ENCODE measurements at regions not wholly inside any gene's neighbourhood (a gene's known extent, or its start where the extent isn't known, plus 50 kb on each side); places are given as distances from the start of the nearest gene placed in this dataset.
"Not testable (repeated sequence)": the region's sequence is repeated elsewhere in the genome, so short reads cannot be mapped to it uniquely, and the experiment has no call there.

DNA sequence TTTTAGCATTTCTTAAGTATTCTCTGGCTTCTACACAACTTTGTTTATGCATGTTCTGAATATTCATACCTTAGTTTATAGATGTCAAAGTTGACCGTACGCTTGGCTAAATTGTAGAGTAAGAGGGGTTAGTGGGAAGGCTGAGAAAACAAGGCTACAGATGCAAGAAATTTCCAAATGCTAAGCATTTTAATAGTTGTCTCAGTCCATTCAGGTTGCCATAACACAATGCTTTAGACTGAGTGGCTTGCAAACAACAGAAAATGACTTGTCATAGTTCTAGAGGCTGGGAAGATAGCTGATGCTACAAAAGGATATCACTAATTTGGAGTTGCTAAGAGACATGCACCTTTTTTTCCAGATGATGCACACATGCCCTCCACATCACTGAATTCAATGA is 53.0 kb upstream of the C1QTNF3 start:
- not testable (repeated sequence) for H3K4me3 ChIP-seq (ENCODE audit: low read length in 2 of 2)
- no CpG with 5 or more reads among the region's 2 CpGs for WGBS, 2 donors

DNA sequence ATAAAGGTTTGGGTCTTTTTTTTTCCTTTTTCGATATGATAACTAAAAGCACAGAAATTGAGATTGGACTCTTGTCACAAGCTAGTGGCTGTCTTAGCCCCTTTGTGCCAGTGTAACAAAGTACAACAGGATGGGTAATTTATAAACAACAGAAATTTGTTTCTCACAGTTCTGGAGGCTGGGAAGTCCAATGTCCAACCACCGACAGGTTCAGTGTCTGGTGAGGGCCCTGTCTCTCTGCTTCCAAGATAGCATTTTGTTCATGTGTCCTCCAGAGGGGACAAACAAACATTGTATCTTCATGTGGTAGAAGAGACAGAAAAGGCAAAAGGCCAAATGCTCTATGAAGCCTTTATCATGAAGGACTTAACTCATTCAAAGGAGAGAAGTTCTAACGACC is 56.9 kb upstream of the C1QTNF3 start:
- H3K4me1 ChIP-seq (ENCODE audit: control insufficient read depth in 1 of 2, insufficient read depth in 2 of 2, low read length in 2 of 2); ATAC-seq (ENCODE audit: low FRiP score); DNase-seq; H3K4me3 ChIP-seq (ENCODE audit: low read length in 2 of 2); H3K27me3 ChIP-seq (ENCODE audit: control insufficient read depth in 1 of 2, insufficient read depth in 2 of 2, low read length in 1 of 2); H3K9me3 ChIP-seq (ENCODE audit: control insufficient read depth, low read length); intact Hi-C loops (cut with DNase I); H3K27ac ChIP-seq (ENCODE audit: low read depth in 1 of 2, low read length in 2 of 2); H3K36me3 ChIP-seq (ENCODE audit: control insufficient read depth in 1 of 2, insufficient read depth in 2 of 2, low read length in 1 of 2): not testable (repeated sequence)
- 95 to 100% methylated on average over 1 to 3 of the region's 3 CpGs for WGBS, 2 donors

More for the DNA sequence above, 53.0 kb upstream of the C1QTNF3 start:
- H3K27ac ChIP-seq (ENCODE audit: low read depth in 1 of 2, low read length in 2 of 2); intact Hi-C loops (cut with DNase I); H3K36me3 ChIP-seq (ENCODE audit: control insufficient read depth in 1 of 2, insufficient read depth in 2 of 2, low read length in 1 of 2); ATAC-seq (ENCODE audit: low FRiP score); H3K9me3 ChIP-seq (ENCODE audit: control insufficient read depth, low read length); H3K27me3 ChIP-seq (ENCODE audit: control insufficient read depth in 1 of 2, insufficient read depth in 2 of 2, low read length in 1 of 2); H3K4me1 ChIP-seq (ENCODE audit: control insufficient read depth in 1 of 2, insufficient read depth in 2 of 2, low read length in 2 of 2); DNase-seq: not testable (repeated sequence)

DNA sequence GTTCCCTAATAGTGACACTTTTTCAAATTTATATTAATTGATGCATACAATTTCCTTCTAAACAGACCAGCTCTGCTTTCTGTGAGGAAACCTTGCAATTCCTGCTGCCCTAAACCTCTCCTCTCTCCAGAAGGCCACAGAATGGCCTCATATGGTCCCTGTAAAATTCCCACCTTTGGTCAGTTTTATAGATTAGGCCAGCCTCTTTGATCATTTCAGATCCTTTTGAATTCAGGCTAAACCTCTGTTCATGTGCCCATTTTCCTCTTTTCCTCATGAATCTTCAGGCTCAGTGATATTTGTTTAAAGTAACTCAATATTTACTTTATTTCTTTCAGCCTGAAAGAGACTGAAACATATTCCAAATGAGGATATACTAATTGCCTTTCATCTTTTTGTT is 58.6 kb upstream of the C1QTNF3 start:
- intact Hi-C loops (cut with DNase I); H3K4me3 ChIP-seq (ENCODE audit: low read length in 2 of 2); H3K4me1 ChIP-seq (ENCODE audit: control insufficient read depth in 1 of 2, insufficient read depth in 2 of 2, low read length in 2 of 2); H3K36me3 ChIP-seq (ENCODE audit: control insufficient read depth in 1 of 2, insufficient read depth in 2 of 2, low read length in 1 of 2); H3K27ac ChIP-seq (ENCODE audit: low read depth in 1 of 2, low read length in 2 of 2); ATAC-seq (ENCODE audit: low FRiP score); DNase-seq; H3K27me3 ChIP-seq (ENCODE audit: control insufficient read depth in 1 of 2, insufficient read depth in 2 of 2, low read length in 1 of 2); H3K9me3 ChIP-seq (ENCODE audit: control insufficient read depth, low read length): not testable (repeated sequence)

DNA sequence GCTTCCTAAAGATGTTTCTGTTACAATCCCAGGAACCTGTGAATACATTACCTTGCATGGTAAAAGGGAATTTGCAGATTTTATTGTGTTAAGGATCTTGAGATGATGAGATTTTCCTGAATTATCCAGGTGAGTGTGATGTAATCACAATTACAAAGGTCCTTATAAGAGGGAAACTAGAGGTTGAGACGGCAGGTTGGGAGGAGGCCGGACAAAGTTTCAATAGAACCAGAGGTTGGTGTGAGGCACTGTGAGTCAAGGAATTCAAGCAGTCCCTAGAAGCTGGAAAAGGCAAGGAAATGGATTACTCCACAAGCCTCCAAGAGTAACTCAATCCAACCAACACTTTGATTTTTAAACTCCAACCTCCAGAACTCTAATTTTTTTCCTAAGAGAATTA is 65.9 kb upstream of the C1QTNF3 start:
- DNase-seq; H3K27me3 ChIP-seq (ENCODE audit: control insufficient read depth in 1 of 2, insufficient read depth in 2 of 2, low read length in 1 of 2); H3K4me3 ChIP-seq (ENCODE audit: low read length in 2 of 2); H3K4me1 ChIP-seq (ENCODE audit: control insufficient read depth in 1 of 2, insufficient read depth in 2 of 2, low read length in 2 of 2); ATAC-seq (ENCODE audit: low FRiP score); H3K36me3 ChIP-seq (ENCODE audit: control insufficient read depth in 1 of 2, insufficient read depth in 2 of 2, low read length in 1 of 2); intact Hi-C loops (cut with DNase I); H3K27ac ChIP-seq (ENCODE audit: low read depth in 1 of 2, low read length in 2 of 2); H3K9me3 ChIP-seq (ENCODE audit: control insufficient read depth, low read length): not testable (repeated sequence)
- 67% methylated on average over 1 of the region's 2 CpGs; no CpG with 5 or more reads in 1 of the 2 donors for WGBS, 2 donors

DNA sequence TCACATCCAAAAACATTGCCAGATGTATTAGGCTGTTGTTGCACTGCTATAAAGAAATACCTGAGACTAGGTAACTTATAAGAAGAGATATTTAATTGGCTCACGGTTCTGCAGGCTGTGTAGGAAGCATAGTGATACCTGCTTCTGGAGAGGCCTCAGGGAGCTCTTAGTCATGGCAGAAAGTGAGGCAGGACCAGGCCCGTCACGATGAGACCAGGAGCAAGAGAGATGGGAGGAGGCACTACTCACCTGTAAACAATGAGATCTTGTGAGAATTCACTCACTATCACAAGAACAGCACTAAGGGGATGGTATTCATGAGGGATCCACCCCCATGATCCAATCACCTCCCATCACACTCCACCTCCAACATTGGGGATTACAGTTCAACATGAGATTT is 81.3 kb upstream of the C1QTNF3 start:
- WGBS, 2 donors = 90 to 92% methylated on average over 3 of the region's 3 CpGs
- H3K9me3 ChIP-seq (ENCODE audit: control insufficient read depth, low read length); H3K4me1 ChIP-seq (ENCODE audit: control insufficient read depth in 1 of 2, insufficient read depth in 2 of 2, low read length in 2 of 2); H3K4me3 ChIP-seq (ENCODE audit: low read length in 2 of 2); intact Hi-C loops (cut with DNase I); ATAC-seq (ENCODE audit: low FRiP score); DNase-seq; H3K27ac ChIP-seq (ENCODE audit: low read depth in 1 of 2, low read length in 2 of 2); H3K36me3 ChIP-seq (ENCODE audit: control insufficient read depth in 1 of 2, insufficient read depth in 2 of 2, low read length in 1 of 2); H3K27me3 ChIP-seq (ENCODE audit: control insufficient read depth in 1 of 2, insufficient read depth in 2 of 2, low read length in 1 of 2): not testable (repeated sequence)

DNA sequence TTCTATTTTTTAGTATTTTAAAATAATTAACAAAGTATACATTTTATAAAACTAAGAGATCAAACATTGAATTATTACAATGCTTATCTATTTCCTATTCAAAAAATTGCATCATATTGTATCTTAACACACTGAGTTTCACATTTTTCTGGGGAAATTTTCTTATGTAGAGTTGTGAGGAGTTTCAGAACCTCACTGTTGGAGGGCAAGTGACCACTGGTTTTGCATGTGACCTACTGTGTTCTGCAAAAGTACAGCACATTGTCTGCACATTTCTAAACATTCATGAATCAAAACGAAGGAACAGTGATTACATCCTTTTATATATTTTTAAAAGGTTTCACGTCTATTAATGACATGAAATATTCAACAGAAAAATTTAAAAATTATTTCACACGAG is 82.3 kb upstream of the C1QTNF3 start:
- H3K36me3 ChIP-seq (ENCODE audit: control insufficient read depth in 1 of 2, insufficient read depth in 2 of 2, low read length in 1 of 2); H3K9me3 ChIP-seq (ENCODE audit: control insufficient read depth, low read length); DNase-seq; H3K27ac ChIP-seq (ENCODE audit: low read depth in 1 of 2, low read length in 2 of 2); H3K4me3 ChIP-seq (ENCODE audit: low read length in 2 of 2); H3K4me1 ChIP-seq (ENCODE audit: control insufficient read depth in 1 of 2, insufficient read depth in 2 of 2, low read length in 2 of 2); intact Hi-C loops (cut with DNase I); ATAC-seq (ENCODE audit: low FRiP score); H3K27me3 ChIP-seq (ENCODE audit: control insufficient read depth in 1 of 2, insufficient read depth in 2 of 2, low read length in 1 of 2): not testable (repeated sequence)
- WGBS, 2 donors = 90 to 95% methylated on average over 3 of the region's 3 CpGs

DNA sequence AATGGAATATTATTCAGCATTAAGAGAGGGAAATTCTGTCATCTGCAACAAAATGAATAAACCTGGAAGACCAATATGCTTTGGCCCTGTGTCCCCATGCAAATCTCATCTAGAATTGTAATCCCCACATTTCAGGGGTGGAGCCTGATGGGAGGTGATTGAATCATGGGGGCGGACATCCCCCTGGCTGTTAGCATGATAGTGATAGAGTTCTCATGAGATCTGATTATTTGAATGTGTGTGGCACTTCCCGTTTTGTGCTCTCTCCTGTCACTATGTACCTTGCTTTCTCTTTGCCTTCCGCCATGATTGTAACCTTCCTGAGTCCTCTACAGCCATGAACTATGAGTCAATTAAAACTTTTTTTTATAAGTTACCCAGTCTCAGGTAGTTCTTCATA is 83.7 kb upstream of the C1QTNF3 start:
- intact Hi-C loops (cut with DNase I); DNase-seq; ATAC-seq (ENCODE audit: low FRiP score); H3K4me3 ChIP-seq (ENCODE audit: low read length in 2 of 2); H3K27ac ChIP-seq (ENCODE audit: low read depth in 1 of 2, low read length in 2 of 2); H3K4me1 ChIP-seq (ENCODE audit: control insufficient read depth in 1 of 2, insufficient read depth in 2 of 2, low read length in 2 of 2); H3K9me3 ChIP-seq (ENCODE audit: control insufficient read depth, low read length); H3K27me3 ChIP-seq (ENCODE audit: control insufficient read depth in 1 of 2, insufficient read depth in 2 of 2, low read length in 1 of 2); H3K36me3 ChIP-seq (ENCODE audit: control insufficient read depth in 1 of 2, insufficient read depth in 2 of 2, low read length in 1 of 2): not testable (repeated sequence)
- 98 to 99% methylated on average over 3 of the region's 3 CpGs for WGBS, 2 donors

DNA sequence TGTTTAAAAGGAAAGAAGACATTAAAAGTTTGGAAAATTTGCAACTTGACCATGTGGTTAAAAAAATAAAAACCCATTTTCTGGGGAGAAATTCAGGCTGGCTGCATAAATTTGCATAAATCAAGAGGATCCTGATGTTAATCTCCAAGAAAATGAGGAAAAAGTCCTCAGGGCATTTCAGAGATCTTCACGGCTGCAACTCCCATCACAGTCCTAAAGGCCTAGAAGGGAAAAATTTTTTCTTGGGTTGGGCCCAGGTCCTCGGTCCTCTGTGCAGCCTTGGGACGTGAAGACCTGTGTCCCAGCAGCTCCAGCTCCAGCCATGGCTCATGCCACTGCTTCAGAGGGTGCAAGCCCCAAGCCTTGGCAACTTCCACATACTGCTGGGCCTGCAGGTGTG is 84.8 kb upstream of the C1QTNF3 start:
- 94 to 95% methylated on average over 3 of the region's 3 CpGs for WGBS, 2 donors
- intact Hi-C loops (cut with DNase I); ATAC-seq (ENCODE audit: low FRiP score); H3K27ac ChIP-seq (ENCODE audit: low read depth in 1 of 2, low read length in 2 of 2); H3K4me1 ChIP-seq (ENCODE audit: control insufficient read depth in 1 of 2, insufficient read depth in 2 of 2, low read length in 2 of 2); H3K9me3 ChIP-seq (ENCODE audit: control insufficient read depth, low read length); H3K36me3 ChIP-seq (ENCODE audit: control insufficient read depth in 1 of 2, insufficient read depth in 2 of 2, low read length in 1 of 2); DNase-seq; H3K4me3 ChIP-seq (ENCODE audit: low read length in 2 of 2); H3K27me3 ChIP-seq (ENCODE audit: control insufficient read depth in 1 of 2, insufficient read depth in 2 of 2, low read length in 1 of 2): not testable (repeated sequence)

DNA sequence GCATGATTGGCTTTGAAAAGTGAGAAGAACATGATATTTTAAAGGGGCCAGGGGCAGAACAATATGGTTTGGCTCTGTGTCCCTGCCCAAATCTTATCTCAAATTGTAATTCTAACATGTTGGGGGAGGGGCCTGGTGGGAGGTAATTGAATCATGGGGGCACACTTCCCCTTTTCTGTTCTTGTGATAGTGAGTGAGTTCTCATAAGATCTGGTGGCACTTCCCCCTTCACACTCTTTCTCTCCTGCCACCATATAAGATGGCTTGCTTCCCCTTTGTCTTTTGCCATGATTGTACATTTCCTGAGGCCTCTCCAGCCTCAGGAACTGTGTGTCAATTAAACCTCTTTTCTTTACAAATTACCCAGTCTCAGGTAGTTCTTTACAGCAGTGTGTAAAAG is 85.9 kb upstream of the C1QTNF3 start:
- H3K27ac ChIP-seq (ENCODE audit: low read depth in 1 of 2, low read length in 2 of 2); H3K27me3 ChIP-seq (ENCODE audit: control insufficient read depth in 1 of 2, insufficient read depth in 2 of 2, low read length in 1 of 2); H3K9me3 ChIP-seq (ENCODE audit: control insufficient read depth, low read length); ATAC-seq (ENCODE audit: low FRiP score); DNase-seq; H3K36me3 ChIP-seq (ENCODE audit: control insufficient read depth in 1 of 2, insufficient read depth in 2 of 2, low read length in 1 of 2); H3K4me3 ChIP-seq (ENCODE audit: low read length in 2 of 2); H3K4me1 ChIP-seq (ENCODE audit: control insufficient read depth in 1 of 2, insufficient read depth in 2 of 2, low read length in 2 of 2); intact Hi-C loops (cut with DNase I): not testable (repeated sequence)
